Liver (tissue), 3 donors: ENCODE measurements at regions not wholly inside any gene's neighbourhood (a gene's known extent, or its start where the extent isn't known, plus 50 kb on each side); places are given as distances from the start of the nearest gene placed in this dataset.

Source experiments
- FOXA1 ChIP-seq: IDR thresholded peaks from 2 replicates; pipeline ENCODE4 v1.6.1; 2016; ENCODE audit warnings: antibody characterized with exemption
- GABPA ChIP-seq, 2 donors: IDR thresholded peaks in 1 of 2; conservative IDR thresholded peaks in 1 of 2; 2 replicates each; pipeline ENCODE4 v1.6.1; 2016; ENCODE audit warnings: antibody characterized with exemption in 2 of 2, mild to moderate bottlenecking in 1 of 2, moderate library complexity in 1 of 2
- HNF4G ChIP-seq: IDR thresholded peaks from 2 replicates; pipeline ENCODE4 v1.6.1; 2016; ENCODE audit warnings: antibody characterized with exemption
- JUND ChIP-seq, 2 donors: IDR thresholded peaks; 2 replicates each; pipeline ENCODE4 v1.6.1; 2016; ENCODE audit warnings: antibody characterized with exemption in 2 of 2
- NR2F2 ChIP-seq: IDR thresholded peaks from 2 replicates; pipeline ENCODE4 v1.6.1; 2016; ENCODE audit warnings: antibody characterized with exemption
- RAD21 ChIP-seq, 2 donors: IDR thresholded peaks; 2 replicates each; pipeline ENCODE4 v1.6.1; 2016; ENCODE audit warnings: antibody characterized with exemption in 2 of 2, mild to moderate bottlenecking in 2 of 2
- SP1 ChIP-seq: IDR thresholded peaks from 2 replicates; pipeline ENCODE4 v1.6.1; 2018; ENCODE audit warnings: antibody characterized with exemption, mild to moderate bottlenecking
- YY1 ChIP-seq: IDR thresholded peaks from 2 replicates; pipeline ENCODE4 v1.6.1; 2016; ENCODE audit warnings: antibody characterized with exemption, mild to moderate bottlenecking
- ZBTB33 ChIP-seq: IDR thresholded peaks from 2 replicates; pipeline ENCODE4 v1.6.1; 2016; ENCODE audit warnings: antibody characterized with exemption
- TF ChIP-seq, protein P1 (sequence below): fragments of 150-350 bp; IDR thresholded peaks from 2 replicates; pipeline ENCODE4 v1.5.1; 2017; ENCODE audit warnings: improper control_type of control experiment, low read depth, low read length; ENCODE audit not compliant: missing input control
- TF ChIP-seq, protein P2 (sequence below): IDR thresholded peaks from 2 replicates; pipeline ENCODE4 v1.6.1; 2016; ENCODE audit warnings: antibody characterized with exemption, mild to moderate bottlenecking
- TF ChIP-seq, protein P3 (sequence below): IDR thresholded peaks from 2 replicates; pipeline ENCODE4 v1.6.1; 2016; ENCODE audit warnings: antibody characterized with exemption
- donor health status: healthy.
- donor health status: healthy.

DNA sequence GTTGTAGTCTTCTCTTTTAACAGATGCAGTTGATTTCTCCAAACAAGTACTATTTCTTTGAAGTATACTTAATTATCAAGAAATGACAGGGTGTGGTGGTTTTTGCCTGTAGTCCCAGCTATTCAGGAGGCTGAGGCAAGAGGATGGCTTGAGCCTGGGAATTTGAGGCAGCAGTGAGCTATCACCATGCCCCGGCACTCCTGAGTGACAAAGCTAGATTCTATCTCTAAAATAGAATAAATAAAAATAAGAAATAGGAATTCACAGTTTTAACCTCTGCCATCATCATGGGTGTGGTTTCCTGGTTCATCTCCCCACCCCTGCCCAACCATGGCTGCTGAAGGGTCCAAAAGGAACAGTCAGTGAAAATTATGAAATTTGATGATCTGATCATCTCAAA, 290.2 kb upstream of the FLRT2 start:
- TF ChIP-seq RAD21 (IDR thresholded peaks at IDR 0.05): no peak
- TF ChIP-seq, protein P1, sequence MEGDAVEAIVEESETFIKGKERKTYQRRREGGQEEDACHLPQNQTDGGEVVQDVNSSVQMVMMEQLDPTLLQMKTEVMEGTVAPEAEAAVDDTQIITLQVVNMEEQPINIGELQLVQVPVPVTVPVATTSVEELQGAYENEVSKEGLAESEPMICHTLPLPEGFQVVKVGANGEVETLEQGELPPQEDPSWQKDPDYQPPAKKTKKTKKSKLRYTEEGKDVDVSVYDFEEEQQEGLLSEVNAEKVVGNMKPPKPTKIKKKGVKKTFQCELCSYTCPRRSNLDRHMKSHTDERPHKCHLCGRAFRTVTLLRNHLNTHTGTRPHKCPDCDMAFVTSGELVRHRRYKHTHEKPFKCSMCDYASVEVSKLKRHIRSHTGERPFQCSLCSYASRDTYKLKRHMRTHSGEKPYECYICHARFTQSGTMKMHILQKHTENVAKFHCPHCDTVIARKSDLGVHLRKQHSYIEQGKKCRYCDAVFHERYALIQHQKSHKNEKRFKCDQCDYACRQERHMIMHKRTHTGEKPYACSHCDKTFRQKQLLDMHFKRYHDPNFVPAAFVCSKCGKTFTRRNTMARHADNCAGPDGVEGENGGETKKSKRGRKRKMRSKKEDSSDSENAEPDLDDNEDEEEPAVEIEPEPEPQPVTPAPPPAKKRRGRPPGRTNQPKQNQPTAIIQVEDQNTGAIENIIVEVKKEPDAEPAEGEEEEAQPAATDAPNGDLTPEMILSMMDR: no peak
- TF ChIP-seq, protein P2, sequence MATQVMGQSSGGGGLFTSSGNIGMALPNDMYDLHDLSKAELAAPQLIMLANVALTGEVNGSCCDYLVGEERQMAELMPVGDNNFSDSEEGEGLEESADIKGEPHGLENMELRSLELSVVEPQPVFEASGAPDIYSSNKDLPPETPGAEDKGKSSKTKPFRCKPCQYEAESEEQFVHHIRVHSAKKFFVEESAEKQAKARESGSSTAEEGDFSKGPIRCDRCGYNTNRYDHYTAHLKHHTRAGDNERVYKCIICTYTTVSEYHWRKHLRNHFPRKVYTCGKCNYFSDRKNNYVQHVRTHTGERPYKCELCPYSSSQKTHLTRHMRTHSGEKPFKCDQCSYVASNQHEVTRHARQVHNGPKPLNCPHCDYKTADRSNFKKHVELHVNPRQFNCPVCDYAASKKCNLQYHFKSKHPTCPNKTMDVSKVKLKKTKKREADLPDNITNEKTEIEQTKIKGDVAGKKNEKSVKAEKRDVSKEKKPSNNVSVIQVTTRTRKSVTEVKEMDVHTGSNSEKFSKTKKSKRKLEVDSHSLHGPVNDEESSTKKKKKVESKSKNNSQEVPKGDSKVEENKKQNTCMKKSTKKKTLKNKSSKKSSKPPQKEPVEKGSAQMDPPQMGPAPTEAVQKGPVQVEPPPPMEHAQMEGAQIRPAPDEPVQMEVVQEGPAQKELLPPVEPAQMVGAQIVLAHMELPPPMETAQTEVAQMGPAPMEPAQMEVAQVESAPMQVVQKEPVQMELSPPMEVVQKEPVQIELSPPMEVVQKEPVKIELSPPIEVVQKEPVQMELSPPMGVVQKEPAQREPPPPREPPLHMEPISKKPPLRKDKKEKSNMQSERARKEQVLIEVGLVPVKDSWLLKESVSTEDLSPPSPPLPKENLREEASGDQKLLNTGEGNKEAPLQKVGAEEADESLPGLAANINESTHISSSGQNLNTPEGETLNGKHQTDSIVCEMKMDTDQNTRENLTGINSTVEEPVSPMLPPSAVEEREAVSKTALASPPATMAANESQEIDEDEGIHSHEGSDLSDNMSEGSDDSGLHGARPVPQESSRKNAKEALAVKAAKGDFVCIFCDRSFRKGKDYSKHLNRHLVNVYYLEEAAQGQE: no peak
- TF ChIP-seq, protein P3, sequence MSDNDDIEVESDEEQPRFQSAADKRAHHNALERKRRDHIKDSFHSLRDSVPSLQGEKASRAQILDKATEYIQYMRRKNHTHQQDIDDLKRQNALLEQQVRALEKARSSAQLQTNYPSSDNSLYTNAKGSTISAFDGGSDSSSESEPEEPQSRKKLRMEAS: no peak
- TF ChIP-seq GABPA (IDR thresholded peaks at IDR 0.05 in 1 of 2, conservative IDR thresholded peaks at IDR 0.05 in 1 of 2): no peak
- TF ChIP-seq NR2F2: no peak
- TF ChIP-seq SP1: no peak
- TF ChIP-seq YY1: no peak
- no peak for TF ChIP-seq JUND (IDR thresholded peaks at IDR 0.05)
- no peak for TF ChIP-seq ZBTB33
- no peak for TF ChIP-seq HNF4G
- TF ChIP-seq FOXA1: no peak
